ENCODE measurements at regions not wholly inside any gene's neighbourhood (a gene's known extent, or its start where the extent isn't known, plus 50 kb on each side); places are given as distances from the start of the nearest gene placed in this dataset.
"Not testable (repeated sequence)": the region's sequence is repeated elsewhere in the genome, so short reads cannot be mapped to it uniquely, and the experiment has no call there.

DNA sequence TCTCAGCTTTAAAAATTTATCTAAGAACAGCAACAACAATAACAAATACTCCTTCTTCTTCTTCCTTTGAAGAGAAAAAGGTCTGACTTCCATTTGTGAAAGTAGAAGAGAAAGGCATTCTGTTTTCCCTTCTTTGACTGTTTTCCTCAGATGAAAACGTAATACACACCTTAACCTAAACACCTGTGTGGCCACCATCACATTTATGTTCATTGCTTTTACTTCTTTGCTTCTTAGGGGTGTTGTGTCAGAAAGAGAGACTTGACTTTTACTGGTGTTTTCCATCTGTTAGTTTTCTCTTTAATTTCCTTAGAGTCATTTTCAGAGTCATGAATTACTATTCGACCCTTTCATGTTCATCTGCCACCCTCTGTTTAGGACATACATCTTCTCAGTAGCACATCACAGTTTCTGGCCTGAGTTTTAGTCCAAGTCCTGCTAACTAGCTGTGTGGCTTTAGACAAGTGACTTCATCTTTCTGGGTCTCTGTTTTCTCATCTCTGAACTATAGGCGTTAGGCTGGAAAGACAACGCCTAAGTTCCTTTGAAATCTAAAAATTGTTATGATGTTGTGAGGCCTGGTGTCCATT, 283.8 kb downstream of the GATA3 start:
- DNase-seq (ENCODE audit: low read depth): no peak

- DNase-seq (ENCODE audit: low read depth): no peak
Measured at GRCh38 chr10:8344756-8345155, 290.3 kb downstream of the GATA3 start.

DNA sequence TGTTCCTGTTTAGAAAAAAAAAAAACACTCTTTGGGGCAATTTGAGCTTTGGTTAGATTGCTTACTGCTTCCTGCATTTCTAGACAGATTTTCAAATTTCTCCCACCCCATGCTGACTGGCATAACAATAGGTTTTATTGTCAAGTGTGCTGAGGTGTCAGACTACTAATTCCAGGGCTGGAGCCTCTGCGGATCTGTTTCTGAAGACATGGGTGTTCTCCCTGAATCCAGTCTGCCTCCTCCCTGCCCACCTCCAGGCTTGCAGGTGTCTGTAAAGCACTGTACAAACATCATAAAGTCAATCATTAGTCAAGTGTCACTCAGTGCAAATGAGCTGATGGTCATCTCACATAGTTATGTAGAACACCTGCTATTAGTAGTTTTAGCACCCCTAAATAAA, 292.4 kb downstream of the GATA3 start:
- DNase-seq (ENCODE audit: low read depth): no peak

DNA sequence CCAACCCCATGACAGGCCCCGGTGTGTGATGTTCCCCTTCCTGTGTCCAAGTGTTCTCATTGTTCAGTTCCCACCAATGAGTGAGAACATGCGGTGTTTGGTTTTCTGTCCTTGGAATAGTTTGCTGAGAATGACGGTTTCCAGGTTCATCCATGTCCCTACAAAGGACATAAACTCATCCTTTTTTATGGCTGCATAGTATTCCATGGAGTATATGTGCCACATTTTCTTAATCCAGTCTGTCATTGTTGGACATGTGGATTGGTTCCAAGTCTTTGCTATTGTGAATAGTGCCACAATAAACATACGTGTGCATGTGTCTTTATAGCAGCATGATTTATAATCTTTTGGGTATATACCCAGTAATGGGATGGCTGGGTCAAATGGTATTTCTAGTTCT, 293.1 kb downstream of the GATA3 start:
- DNase-seq (ENCODE audit: low read depth): not testable (repeated sequence)

GRCh38 chr10:8349610-8350249, 295.2 kb downstream of the GATA3 start:
- DNase-seq (ENCODE audit: low read depth): no peak

DNA sequence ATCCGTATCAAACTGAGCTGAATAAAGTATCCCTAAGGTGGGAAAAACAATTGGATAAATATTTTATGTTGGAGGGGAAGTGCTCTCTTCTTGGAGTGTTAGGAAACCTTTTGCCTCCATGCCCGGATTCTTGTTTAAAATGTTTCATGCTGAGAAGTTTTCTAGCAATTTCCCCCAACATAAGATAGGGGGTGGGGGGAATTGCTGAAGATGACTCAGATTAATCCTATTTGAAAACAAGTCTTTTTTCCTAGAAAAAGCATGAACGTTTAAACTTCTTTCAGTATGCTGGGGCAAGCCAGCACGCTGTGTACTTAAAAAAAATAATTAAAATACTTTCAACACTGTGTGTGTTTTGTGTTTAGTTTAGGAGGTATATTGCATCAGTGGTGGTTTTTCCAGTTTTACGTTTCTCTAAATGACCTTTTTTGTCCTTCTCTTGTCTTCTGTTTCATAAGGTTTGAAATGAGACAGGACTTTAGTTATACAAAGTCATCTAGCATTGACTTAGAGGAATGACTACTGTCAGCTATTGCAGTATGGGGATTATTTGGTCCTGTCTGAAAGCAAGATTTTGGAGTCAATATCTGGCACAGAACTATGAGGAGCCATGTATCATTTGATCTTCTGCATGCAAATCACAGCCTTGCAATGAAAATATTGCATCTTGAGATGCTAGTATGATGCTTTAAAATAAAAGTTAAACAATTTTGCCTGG, 295.9 kb downstream of the GATA3 start:
- peak; percentile 1 for DNase-seq (ENCODE audit: low read depth)

DNA sequence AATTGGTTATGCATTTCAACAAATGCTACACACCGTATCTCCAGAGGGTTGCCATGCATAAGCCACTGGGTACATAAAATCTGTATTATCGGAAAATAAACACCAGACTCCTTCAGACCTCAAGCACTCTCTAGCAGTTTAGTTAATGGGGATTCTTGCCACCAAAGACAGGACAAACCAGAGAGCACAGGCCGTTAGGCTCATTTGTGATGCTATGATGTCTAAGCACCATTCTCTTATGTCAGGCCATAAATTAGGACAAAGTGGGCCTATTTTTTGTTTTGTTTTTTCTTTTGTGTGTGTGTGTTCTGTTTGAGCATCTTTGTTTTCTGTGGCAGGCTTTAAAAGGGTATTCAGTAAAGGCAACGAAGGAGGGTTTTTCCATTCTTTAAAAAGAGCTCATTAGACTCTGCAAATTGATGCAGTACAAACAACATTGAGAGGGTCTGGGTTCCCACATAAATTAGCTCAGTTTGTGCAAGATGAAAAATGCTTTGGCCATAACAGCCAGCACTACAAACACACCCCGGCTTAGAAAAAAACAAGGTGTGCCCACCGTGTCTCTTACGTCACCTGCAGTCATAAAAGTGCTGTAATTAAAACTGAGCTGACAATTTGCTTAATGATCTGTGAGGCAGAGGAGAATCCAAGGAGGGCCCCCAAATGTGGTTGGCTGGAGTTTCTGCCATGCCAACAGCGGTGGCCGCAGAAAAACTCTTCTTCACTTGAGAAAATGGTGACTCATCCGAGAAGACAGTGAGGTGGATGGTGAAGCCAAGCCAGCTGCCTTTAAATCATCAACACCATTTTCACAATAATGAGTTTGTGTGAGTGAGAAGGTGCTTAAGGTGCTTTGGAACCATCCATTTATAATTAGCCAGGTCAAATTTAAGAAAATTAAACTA, 297.9 kb downstream of the GATA3 start:
- no peak for DNase-seq (ENCODE audit: low read depth)

GRCh38 chr10:8356283-8356682, 301.8 kb downstream of the GATA3 start:
- DNase-seq (ENCODE audit: low read depth): no peak

DNA sequence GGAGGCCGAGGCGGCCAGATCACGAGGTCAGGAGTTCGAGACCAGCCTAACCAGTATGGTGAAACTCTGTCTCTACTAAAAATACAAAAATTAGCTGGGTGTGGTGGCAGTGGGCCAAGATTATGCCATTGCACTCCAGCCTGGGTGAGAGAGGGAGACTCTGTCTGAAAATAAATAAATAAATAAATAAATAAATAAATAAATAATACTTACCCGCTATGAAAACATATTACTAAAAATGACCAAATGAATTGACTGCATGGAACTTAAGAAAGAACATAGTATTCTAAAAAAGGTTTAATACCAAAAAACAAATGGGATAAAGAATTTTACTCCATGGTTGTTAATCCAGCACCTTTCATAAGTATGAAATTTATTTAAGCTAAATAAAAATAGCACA, 305.0 kb downstream of the GATA3 start:
- DNase-seq (ENCODE audit: low read depth): no peak

- DNase-seq (ENCODE audit: low read depth): no peak
Measured at GRCh38 chr10:8360365-8360764, 305.9 kb downstream of the GATA3 start.

DNA sequence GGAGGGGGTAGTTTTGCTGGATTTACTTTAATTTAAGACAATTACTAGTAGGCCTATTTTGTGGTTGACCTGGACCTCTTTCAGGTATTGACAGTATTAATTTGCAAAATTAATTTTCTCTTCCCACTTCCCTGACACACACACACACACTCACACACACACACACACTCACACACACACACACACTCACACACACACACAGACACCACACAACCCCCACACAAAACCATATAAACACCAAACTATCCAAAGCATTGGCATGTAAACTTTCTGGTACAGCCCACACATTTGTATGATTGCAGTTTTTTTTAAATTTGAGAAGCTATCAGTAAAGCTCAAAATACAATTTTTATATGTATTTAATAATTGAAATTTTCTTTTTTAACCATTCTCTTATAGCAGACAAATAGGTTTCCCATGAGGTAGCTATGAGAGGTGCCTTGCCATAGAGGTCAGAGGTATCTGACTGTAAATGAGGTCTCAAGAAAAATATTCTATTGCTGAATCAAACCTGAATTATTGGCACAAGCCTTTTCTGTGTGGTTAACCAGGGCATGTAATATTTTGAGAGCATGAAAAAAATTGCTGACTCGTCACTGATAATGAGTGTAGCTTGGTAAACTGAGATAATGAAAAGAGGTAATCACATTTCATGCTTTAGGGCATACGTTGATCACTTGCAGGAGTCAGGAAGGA, 306.5 kb downstream of the GATA3 start:
- no peak for DNase-seq (ENCODE audit: low read depth)

DNA sequence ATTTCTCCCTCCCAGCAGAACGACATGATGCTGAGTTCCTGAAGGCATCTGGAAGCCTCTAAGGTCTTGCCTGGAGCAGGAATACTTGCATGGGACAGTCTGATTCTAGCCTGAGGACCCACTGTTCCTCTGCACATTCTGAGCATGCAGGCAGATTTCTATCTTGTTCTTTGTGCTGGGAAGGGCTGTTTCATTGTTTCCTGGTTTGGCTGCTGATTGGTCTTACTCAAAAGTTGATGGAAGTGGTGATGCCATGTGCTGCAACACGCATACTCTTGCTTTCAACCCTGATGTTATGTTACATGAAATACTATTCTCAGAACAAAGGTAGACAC, 307.0 kb downstream of the GATA3 start:
- no peak for DNase-seq (ENCODE audit: low read depth)

DNA sequence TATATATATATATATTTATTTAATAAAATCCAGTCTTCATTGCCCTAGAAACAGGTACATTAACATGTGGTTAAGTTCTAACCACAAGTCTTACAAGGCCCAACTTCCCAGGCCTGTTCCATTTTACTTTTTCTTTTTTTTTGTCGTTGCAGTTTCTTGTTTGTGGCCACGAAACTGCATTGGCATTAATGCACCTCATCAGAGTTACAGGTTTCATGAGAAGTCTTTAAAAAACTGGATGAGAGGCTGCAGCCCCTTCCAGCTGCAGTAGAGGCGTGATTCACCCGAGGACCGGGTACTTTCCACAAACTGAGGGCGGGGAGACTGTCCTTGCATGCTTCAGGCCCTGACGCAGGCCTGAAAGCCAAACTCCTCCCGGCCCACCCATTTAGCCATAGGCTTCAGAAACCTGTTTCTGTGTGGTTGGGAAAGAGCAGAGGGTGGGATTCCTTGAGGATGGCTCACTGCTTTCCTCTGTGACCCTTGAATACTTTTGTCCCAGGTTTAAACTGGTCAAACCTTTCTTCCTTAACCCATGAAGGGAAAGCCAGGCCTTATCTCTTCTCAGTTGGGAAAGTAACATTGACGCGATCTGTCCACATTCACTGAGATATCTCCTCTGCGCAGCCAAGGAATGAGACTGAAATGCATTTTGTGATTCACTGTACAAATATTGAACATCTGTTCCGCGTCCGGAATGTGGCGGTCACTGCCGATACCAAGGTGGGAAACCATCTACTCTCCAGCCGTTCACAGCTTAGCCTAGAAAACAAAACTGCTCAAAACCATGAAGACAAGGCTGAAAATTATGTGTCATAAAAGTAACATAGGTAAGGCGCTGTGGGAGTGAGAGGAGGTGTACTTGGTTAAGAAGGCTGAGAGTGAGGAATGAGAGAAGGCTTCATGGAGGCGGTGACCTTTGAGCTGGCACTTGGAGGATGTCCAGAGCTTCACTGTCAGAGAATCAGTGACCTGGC, 311.7 kb downstream of the GATA3 start:
- DNase-seq (ENCODE audit: low read depth): peak; percentile 36

DNA sequence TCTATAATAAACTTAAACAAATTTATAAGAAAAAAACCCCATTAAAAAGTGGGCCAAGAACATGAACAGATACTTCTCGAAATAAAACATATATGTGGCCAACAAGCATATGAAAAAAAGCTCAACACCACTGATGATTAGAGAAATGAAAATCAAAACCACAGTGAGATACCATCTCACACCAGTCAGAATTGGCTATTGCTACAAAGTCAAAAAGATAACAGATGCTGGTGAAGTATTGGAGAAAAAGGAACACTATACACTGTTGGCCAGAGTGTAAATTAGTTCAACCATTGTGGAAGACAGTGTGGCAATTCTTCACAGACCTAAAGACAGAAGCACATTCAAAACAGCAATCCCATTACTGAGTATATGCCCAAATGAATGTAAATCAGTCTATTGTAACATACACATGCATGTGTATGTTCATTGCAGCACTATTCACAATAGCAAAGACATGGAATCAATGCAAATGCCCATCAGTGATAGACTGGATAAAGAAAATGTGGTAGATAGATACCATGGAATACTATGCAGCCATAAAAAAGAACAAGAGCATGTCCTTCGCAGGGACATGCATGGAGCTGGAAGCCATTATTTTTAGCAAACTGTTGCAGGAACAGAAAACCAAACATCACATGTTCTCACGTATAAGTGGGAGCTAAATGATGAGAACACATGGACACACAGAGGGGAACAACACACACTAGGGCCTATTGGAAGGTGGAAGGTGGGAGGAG, 313.4 kb downstream of the GATA3 start:
- not testable (repeated sequence) for DNase-seq (ENCODE audit: low read depth)

DNA sequence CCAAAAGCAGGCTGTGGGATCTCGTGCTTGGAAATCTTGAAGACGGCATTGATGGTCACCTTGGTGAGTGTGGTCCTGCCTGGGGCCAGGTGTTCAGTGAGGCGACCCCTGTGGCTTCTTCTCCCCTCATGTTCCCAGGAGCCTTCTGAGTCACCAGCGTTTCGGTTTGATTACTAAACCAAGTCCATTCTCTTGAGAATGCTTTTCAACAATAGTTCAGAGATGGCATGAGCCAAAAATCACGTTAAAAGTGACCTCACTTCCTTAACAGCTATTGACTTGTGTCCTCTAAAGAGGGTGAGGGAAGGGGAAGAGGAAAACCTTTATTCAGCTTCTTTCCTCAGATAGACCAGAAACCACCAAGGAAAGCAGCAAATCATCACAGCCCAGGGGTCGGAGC, 315.2 kb downstream of the GATA3 start:
- no peak for DNase-seq (ENCODE audit: low read depth)

GRCh38 chr10:8374334-8374733, 319.8 kb downstream of the GATA3 start:
- DNase-seq (ENCODE audit: low read depth): no peak

- no peak for DNase-seq (ENCODE audit: low read depth)
Measured at GRCh38 chr10:8375137-8375536, 320.6 kb downstream of the GATA3 start.

DNA sequence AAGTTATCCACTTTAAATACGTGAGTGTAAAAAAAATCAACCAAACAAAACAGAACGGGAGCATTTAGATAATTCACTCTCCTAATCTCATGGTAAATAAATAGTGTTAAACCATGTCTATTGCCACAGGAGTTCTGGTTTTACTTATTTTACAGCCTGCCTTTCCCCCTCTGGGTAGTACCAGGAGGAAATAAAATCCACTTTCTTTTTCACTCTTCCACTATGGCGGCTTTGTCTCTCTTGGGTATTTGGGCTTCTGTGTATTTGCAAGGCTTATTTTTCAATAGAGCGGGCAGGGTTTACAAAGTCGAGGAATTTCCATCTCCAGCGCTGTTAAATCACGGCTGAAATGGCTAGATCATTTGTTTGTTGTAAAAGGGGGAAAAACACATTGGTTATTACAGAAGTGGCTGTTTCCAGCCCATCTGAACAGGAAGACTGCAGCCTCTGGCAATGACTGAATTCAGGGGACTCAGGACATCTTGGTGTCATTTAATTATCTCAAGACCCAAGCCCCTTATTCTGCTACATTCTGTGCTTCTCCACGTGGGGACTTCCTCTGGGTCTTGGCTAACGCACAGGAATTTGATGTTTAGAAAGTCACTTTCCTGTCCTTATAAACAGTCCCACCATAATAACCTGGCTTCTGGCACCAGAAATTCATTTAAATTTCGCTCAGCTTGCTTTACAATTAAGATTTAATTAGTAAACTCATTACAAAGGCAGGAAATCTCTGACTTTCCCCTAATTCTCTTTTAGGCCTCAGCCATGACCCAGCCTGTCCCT, 323.9 kb downstream of the GATA3 start:
- DNase-seq (ENCODE audit: low read depth): no peak
